Activated naive CD4-positive, alpha-beta T cell (primary cell): ENCODE measurements at regions not wholly inside any gene's neighbourhood (a gene's known extent, or its start where the extent isn't known, plus 50 kb on each side); places are given as distances from the start of the nearest gene placed in this dataset.
"Not testable (repeated sequence)": the region's sequence is repeated elsewhere in the genome, so short reads cannot be mapped to it uniquely, and the experiment has no call there.

Experiments used
- DNase-seq, 4 experiments: peaks; one replicate each; lab custom pipeline; 2025; lab: John Stamatoyannopoulos, UW

GRCh38 chr5:30596495-30597064 lies 596.9 kb upstream of the CDH6 start:
- no peak for DNase-seq

GRCh38 chr5:30594331-30594730 lies 599.2 kb upstream of the CDH6 start:
- no peak for DNase-seq

- DNase-seq = no peak
Measured at GRCh38 chr5:30592833-30593232, 600.7 kb upstream of the CDH6 start.

- DNase-seq = no peak
Measured at GRCh38 chr5:30581198-30581935, 612.1 kb upstream of the CDH6 start.

- DNase-seq = no peak
Measured at GRCh38 chr5:30574761-30575160, 618.7 kb upstream of the CDH6 start.

- DNase-seq = no peak
Measured at GRCh38 chr5:30572279-30572678, 621.2 kb upstream of the CDH6 start.

- no peak for DNase-seq
Measured at GRCh38 chr5:30561771-30562170, 631.7 kb upstream of the CDH6 start.

- DNase-seq = no peak
Measured at GRCh38 chr5:30551618-30552017, 641.9 kb upstream of the CDH6 start.

GRCh38 chr5:30548580-30549305 lies 644.7 kb upstream of the CDH6 start:
- DNase-seq = no peak

- DNase-seq = no peak
Measured at GRCh38 chr5:30540150-30540549, 653.3 kb upstream of the CDH6 start.

GRCh38 chr5:30539004-30539634 lies 654.4 kb upstream of the CDH6 start:
- no peak for DNase-seq

GRCh38 chr5:30525353-30525752 lies 668.1 kb upstream of the CDH6 start:
- DNase-seq = no peak

- no peak for DNase-seq
Measured at GRCh38 chr5:30524428-30524827, 669.1 kb upstream of the CDH6 start.

- no peak for DNase-seq
Measured at GRCh38 chr5:30523061-30523460, 670.4 kb upstream of the CDH6 start.

- no peak for DNase-seq
Measured at GRCh38 chr5:30505014-30505886, 688.2 kb upstream of the CDH6 start.

- no peak for DNase-seq
Measured at GRCh38 chr5:30502277-30502676, 691.2 kb upstream of the CDH6 start.

- no peak for DNase-seq
Measured at GRCh38 chr5:30501065-30501464, 692.4 kb upstream of the CDH6 start.

GRCh38 chr5:30500513-30500912 lies 693.0 kb upstream of the CDH6 start:
- no peak for DNase-seq

- DNase-seq = no peak
Measured at GRCh38 chr5:30499402-30499801, 694.1 kb upstream of the CDH6 start.

GRCh38 chr5:30498972-30499371 lies 694.5 kb upstream of the CDH6 start:
- DNase-seq = no peak

GRCh38 chr5:30498509-30498908 lies 695.0 kb upstream of the CDH6 start:
- not testable (repeated sequence) for DNase-seq

- not testable (repeated sequence) for DNase-seq
Measured at GRCh38 chr5:30494113-30494512, 699.4 kb upstream of the CDH6 start.
